ENCODE measurements at regions not wholly inside any gene's neighbourhood (a gene's known extent, or its start where the extent isn't known, plus 50 kb on each side); places are given as distances from the start of the nearest gene placed in this dataset.

GRCh38 chr2:51224790-51225189 is 192.9 kb upstream of the NRXN1 start:
- Histone ChIP-seq H3K4me1 (ENCODE audit: control insufficient read depth, insufficient read depth, low read length, poor library complexity, severe bottlenecking) (no peaks in the 10 kb centered on the region), H3K4me3 (ENCODE audit: insufficient read depth, low read depth, low read length, poor library complexity, severe bottlenecking) (no peak overlapping the region), H3K36me3 (ENCODE audit: control insufficient read depth, insufficient read depth, low read length) (no peaks in the 10 kb centered on the region), H3K27ac (ENCODE audit: insufficient read depth, low read length, poor library complexity, severe bottlenecking) (no peak overlapping the region), H3K9me3 (ENCODE audit: control insufficient read depth, low read length) (peaks cover 4% of the 10 kb centered on the region), H3K27me3 (replicated peaks; ENCODE audit: control insufficient read depth, insufficient read depth, low read length, poor library complexity, severe bottlenecking) (no peaks in the 10 kb centered on the region)
- DNase-seq, result no peak

GRCh38 chr2:51222106-51222505 is 190.2 kb upstream of the NRXN1 start:
- Histone ChIP-seq H3K27me3 (replicated peaks; ENCODE audit: control insufficient read depth, insufficient read depth, low read length, poor library complexity, severe bottlenecking) (no peaks in the 10 kb centered on the region), H3K4me1 (ENCODE audit: control insufficient read depth, insufficient read depth, low read length, poor library complexity, severe bottlenecking) (no peaks in the 10 kb centered on the region), H3K27ac (ENCODE audit: insufficient read depth, low read length, poor library complexity, severe bottlenecking) (no peak overlapping the region), H3K36me3 (ENCODE audit: control insufficient read depth, insufficient read depth, low read length) (no peaks in the 10 kb centered on the region), H3K4me3 (ENCODE audit: insufficient read depth, low read depth, low read length, poor library complexity, severe bottlenecking) (no peak overlapping the region), H3K9me3 (ENCODE audit: control insufficient read depth, low read length) (no peaks in the 10 kb centered on the region)
- DNase-seq, result no peak

- H3K9me3 ChIP-seq (ENCODE audit: control insufficient read depth, low read length), result no peaks in the 10 kb centered on the region
- no peak overlapping the region for H3K27ac ChIP-seq (ENCODE audit: insufficient read depth, low read length, poor library complexity, severe bottlenecking)
- DNase-seq, result no peak
- no peaks in the 10 kb centered on the region for H3K27me3 ChIP-seq (replicated peaks; ENCODE audit: control insufficient read depth, insufficient read depth, low read length, poor library complexity, severe bottlenecking)
- no peaks in the 10 kb centered on the region for H3K4me1 ChIP-seq (ENCODE audit: control insufficient read depth, insufficient read depth, low read length, poor library complexity, severe bottlenecking)
- H3K4me3 ChIP-seq (ENCODE audit: insufficient read depth, low read depth, low read length, poor library complexity, severe bottlenecking), result no peak overlapping the region
- no peaks in the 10 kb centered on the region for H3K36me3 ChIP-seq (ENCODE audit: control insufficient read depth, insufficient read depth, low read length)
Observed at GRCh38 chr2:51220606-51221005, 188.7 kb upstream of the NRXN1 start.

GRCh38 chr2:51220080-51220479 is 188.1 kb upstream of the NRXN1 start:
- H3K27me3 ChIP-seq (replicated peaks; ENCODE audit: control insufficient read depth, insufficient read depth, low read length, poor library complexity, severe bottlenecking), result no peaks in the 10 kb centered on the region
- no peaks in the 10 kb centered on the region for H3K4me1 ChIP-seq (ENCODE audit: control insufficient read depth, insufficient read depth, low read length, poor library complexity, severe bottlenecking)
- DNase-seq, result no peak
- no peaks in the 10 kb centered on the region for H3K9me3 ChIP-seq (ENCODE audit: control insufficient read depth, low read length)
- H3K36me3 ChIP-seq (ENCODE audit: control insufficient read depth, insufficient read depth, low read length), result no peaks in the 10 kb centered on the region
- no peak overlapping the region for H3K27ac ChIP-seq (ENCODE audit: insufficient read depth, low read length, poor library complexity, severe bottlenecking)
- no peak overlapping the region for H3K4me3 ChIP-seq (ENCODE audit: insufficient read depth, low read depth, low read length, poor library complexity, severe bottlenecking)

GRCh38 chr2:51219468-51219867 is 187.5 kb upstream of the NRXN1 start:
- no peak overlapping the region for H3K4me3 ChIP-seq (ENCODE audit: insufficient read depth, low read depth, low read length, poor library complexity, severe bottlenecking)
- H3K36me3 ChIP-seq (ENCODE audit: control insufficient read depth, insufficient read depth, low read length), result no peaks in the 10 kb centered on the region
- H3K9me3 ChIP-seq (ENCODE audit: control insufficient read depth, low read length), result no peaks in the 10 kb centered on the region
- no peak overlapping the region for H3K27ac ChIP-seq (ENCODE audit: insufficient read depth, low read length, poor library complexity, severe bottlenecking)
- H3K27me3 ChIP-seq (replicated peaks; ENCODE audit: control insufficient read depth, insufficient read depth, low read length, poor library complexity, severe bottlenecking), result no peaks in the 10 kb centered on the region
- H3K4me1 ChIP-seq (ENCODE audit: control insufficient read depth, insufficient read depth, low read length, poor library complexity, severe bottlenecking), result no peaks in the 10 kb centered on the region
- no peak for DNase-seq

GRCh38 chr2:51218047-51218446 is 186.1 kb upstream of the NRXN1 start:
- Histone ChIP-seq H3K9me3 (ENCODE audit: control insufficient read depth, low read length) (no peaks in the 10 kb centered on the region), H3K4me1 (ENCODE audit: control insufficient read depth, insufficient read depth, low read length, poor library complexity, severe bottlenecking) (no peaks in the 10 kb centered on the region), H3K4me3 (ENCODE audit: insufficient read depth, low read depth, low read length, poor library complexity, severe bottlenecking) (no peak overlapping the region), H3K27me3 (replicated peaks; ENCODE audit: control insufficient read depth, insufficient read depth, low read length, poor library complexity, severe bottlenecking) (no peaks in the 10 kb centered on the region), H3K27ac (ENCODE audit: insufficient read depth, low read length, poor library complexity, severe bottlenecking) (no peak overlapping the region), H3K36me3 (ENCODE audit: control insufficient read depth, insufficient read depth, low read length) (no peaks in the 10 kb centered on the region)
- DNase-seq, result no peak

GRCh38 chr2:51213826-51214225 is 181.9 kb upstream of the NRXN1 start:
- H3K27me3 ChIP-seq (replicated peaks; ENCODE audit: control insufficient read depth, insufficient read depth, low read length, poor library complexity, severe bottlenecking), result no peaks in the 10 kb centered on the region
- no peaks in the 10 kb centered on the region for H3K9me3 ChIP-seq (ENCODE audit: control insufficient read depth, low read length)
- DNase-seq, result no peak
- H3K27ac ChIP-seq (ENCODE audit: insufficient read depth, low read length, poor library complexity, severe bottlenecking), result no peak overlapping the region
- no peak overlapping the region for H3K4me3 ChIP-seq (ENCODE audit: insufficient read depth, low read depth, low read length, poor library complexity, severe bottlenecking)
- H3K4me1 ChIP-seq (ENCODE audit: control insufficient read depth, insufficient read depth, low read length, poor library complexity, severe bottlenecking), result no peaks in the 10 kb centered on the region
- no peaks in the 10 kb centered on the region for H3K36me3 ChIP-seq (ENCODE audit: control insufficient read depth, insufficient read depth, low read length)

- no peaks in the 10 kb centered on the region for H3K4me1 ChIP-seq (ENCODE audit: control insufficient read depth, insufficient read depth, low read length, poor library complexity, severe bottlenecking)
- no peak overlapping the region for H3K4me3 ChIP-seq (ENCODE audit: insufficient read depth, low read depth, low read length, poor library complexity, severe bottlenecking)
- H3K27ac ChIP-seq (ENCODE audit: insufficient read depth, low read length, poor library complexity, severe bottlenecking), result no peak overlapping the region
- no peaks in the 10 kb centered on the region for H3K9me3 ChIP-seq (ENCODE audit: control insufficient read depth, low read length)
- no peak for DNase-seq
- no peaks in the 10 kb centered on the region for H3K27me3 ChIP-seq (replicated peaks; ENCODE audit: control insufficient read depth, insufficient read depth, low read length, poor library complexity, severe bottlenecking)
- H3K36me3 ChIP-seq (ENCODE audit: control insufficient read depth, insufficient read depth, low read length), result no peaks in the 10 kb centered on the region
Observed at GRCh38 chr2:51212374-51212773, 180.4 kb upstream of the NRXN1 start.

GRCh38 chr2:51208521-51208920 is 176.6 kb upstream of the NRXN1 start:
- no peaks in the 10 kb centered on the region for H3K9me3 ChIP-seq (ENCODE audit: control insufficient read depth, low read length)
- no peaks in the 10 kb centered on the region for H3K27me3 ChIP-seq (replicated peaks; ENCODE audit: control insufficient read depth, insufficient read depth, low read length, poor library complexity, severe bottlenecking)
- H3K4me1 ChIP-seq (ENCODE audit: control insufficient read depth, insufficient read depth, low read length, poor library complexity, severe bottlenecking), result no peaks in the 10 kb centered on the region
- DNase-seq, result no peak
- no peak overlapping the region for H3K4me3 ChIP-seq (ENCODE audit: insufficient read depth, low read depth, low read length, poor library complexity, severe bottlenecking)
- H3K36me3 ChIP-seq (ENCODE audit: control insufficient read depth, insufficient read depth, low read length), result no peaks in the 10 kb centered on the region
- H3K27ac ChIP-seq (ENCODE audit: insufficient read depth, low read length, poor library complexity, severe bottlenecking), result no peak overlapping the region

GRCh38 chr2:51201295-51201694 is 169.4 kb upstream of the NRXN1 start:
- DNase-seq, result no peak
- Histone ChIP-seq H3K9me3 (ENCODE audit: control insufficient read depth, low read length) (no peaks in the 10 kb centered on the region), H3K4me1 (ENCODE audit: control insufficient read depth, insufficient read depth, low read length, poor library complexity, severe bottlenecking) (no peaks in the 10 kb centered on the region), H3K4me3 (ENCODE audit: insufficient read depth, low read depth, low read length, poor library complexity, severe bottlenecking) (no peak overlapping the region), H3K27ac (ENCODE audit: insufficient read depth, low read length, poor library complexity, severe bottlenecking) (no peak overlapping the region), H3K36me3 (ENCODE audit: control insufficient read depth, insufficient read depth, low read length) (no peaks in the 10 kb centered on the region), H3K27me3 (replicated peaks; ENCODE audit: control insufficient read depth, insufficient read depth, low read length, poor library complexity, severe bottlenecking) (no peaks in the 10 kb centered on the region)

GRCh38 chr2:51194656-51195055 is 162.7 kb upstream of the NRXN1 start:
- no peaks in the 10 kb centered on the region for H3K4me1 ChIP-seq (ENCODE audit: control insufficient read depth, insufficient read depth, low read length, poor library complexity, severe bottlenecking)

More at GRCh38 chr2:51194656-51195055, 162.7 kb upstream of the NRXN1 start:
- Histone ChIP-seq H3K36me3 (ENCODE audit: control insufficient read depth, insufficient read depth, low read length) (no peaks in the 10 kb centered on the region), H3K4me3 (ENCODE audit: insufficient read depth, low read depth, low read length, poor library complexity, severe bottlenecking) (no peak overlapping the region), H3K9me3 (ENCODE audit: control insufficient read depth, low read length) (no peaks in the 10 kb centered on the region), H3K27ac (ENCODE audit: insufficient read depth, low read length, poor library complexity, severe bottlenecking) (no peak overlapping the region), H3K27me3 (replicated peaks; ENCODE audit: control insufficient read depth, insufficient read depth, low read length, poor library complexity, severe bottlenecking) (no peaks in the 10 kb centered on the region)
- no peak for DNase-seq

Data from effector memory CD4-positive, alpha-beta T cell (primary cell).